Left ventricle myocardium inferior (tissue), 1 donor: ENCODE measurements at regions not wholly inside any gene's neighbourhood (a gene's known extent, or its start where the extent isn't known, plus 50 kb on each side); places are given as distances from the start of the nearest gene placed in this dataset. TPM values are rescaled to one million over a fixed set of nuclear protein-coding genes. Genes with fewer than 3 reads are reported as not detected.

Experiments
- DNase-seq: peaks from one replicate; pipeline ENCODE4 v3.0.0-alpha.2; 2020
- H3K27ac ChIP-seq: fragments of 200-600 bp; replicated peaks from 2 replicates; pipeline ENCODE4 v1.8.0; 2021
- H3K27me3 ChIP-seq: fragments of 200-600 bp; 2 replicates; pipeline ENCODE4 v1.8.0; 2021; ENCODE audit warnings: low read depth
- H3K36me3 ChIP-seq: fragments of 200-600 bp; 2 replicates; pipeline ENCODE4 v1.8.0; 2021
- H3K4me1 ChIP-seq: fragments of 200-600 bp; 2 replicates; pipeline ENCODE4 v1.8.0; 2021
- H3K4me3 ChIP-seq: fragments of 200-600 bp; 2 replicates; pipeline ENCODE4 v1.8.0; 2021; ENCODE audit warnings: mild to moderate bottlenecking, moderate library complexity
- H3K9me3 ChIP-seq: fragments of 200-600 bp; replicated peaks from 2 replicates; pipeline ENCODE4 v1.8.0; 2021
- intact Hi-C: fragments of 100-400 bp; cut with micrococcal nuclease; formaldehyde crosslinking; loops from one replicate; pipeline ENCODE4 v1.11.0; 2022
- microRNA-seq: library from miRNA; unstranded; fragments of <30 nt; microRNA quantifications from one replicate; pipeline ENCODE4 v1.2.0, GENCODE V29; 2020
- TF ChIP-seq, protein P1 (sequence below): fragments of 200-600 bp; IDR thresholded peaks from 2 replicates; pipeline ENCODE4 v1.8.0; 2021; ENCODE audit warnings: antibody characterized with exemption, mild to moderate bottlenecking, borderline replicate concordance
- donor health status: DM: no; HTN: yes; CAD: no; lungs with severe emphysema.

DNA sequence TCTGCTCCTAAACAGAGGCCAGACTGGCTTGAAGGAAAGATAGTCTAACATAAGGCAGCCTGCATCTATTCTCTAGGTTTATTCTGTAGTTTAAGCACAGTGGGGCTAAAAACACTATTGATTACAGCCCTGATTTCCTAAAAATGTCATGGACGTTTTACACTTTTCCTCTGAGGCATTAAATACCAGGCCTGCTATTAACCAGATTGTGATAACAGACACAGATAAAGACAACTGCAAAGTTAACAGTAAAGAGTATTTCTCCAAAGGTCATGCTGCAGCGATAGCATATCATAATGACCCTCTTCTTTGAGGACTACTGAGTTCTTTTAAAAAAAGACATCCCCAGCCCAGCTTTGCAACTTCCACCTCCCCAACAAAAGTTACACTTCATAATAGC, 59.6 kb upstream of the MON1B start:
- peaks cover 5% of the 10 kb centered on the region for H3K9me3 ChIP-seq
- TF ChIP-seq, protein P1, sequence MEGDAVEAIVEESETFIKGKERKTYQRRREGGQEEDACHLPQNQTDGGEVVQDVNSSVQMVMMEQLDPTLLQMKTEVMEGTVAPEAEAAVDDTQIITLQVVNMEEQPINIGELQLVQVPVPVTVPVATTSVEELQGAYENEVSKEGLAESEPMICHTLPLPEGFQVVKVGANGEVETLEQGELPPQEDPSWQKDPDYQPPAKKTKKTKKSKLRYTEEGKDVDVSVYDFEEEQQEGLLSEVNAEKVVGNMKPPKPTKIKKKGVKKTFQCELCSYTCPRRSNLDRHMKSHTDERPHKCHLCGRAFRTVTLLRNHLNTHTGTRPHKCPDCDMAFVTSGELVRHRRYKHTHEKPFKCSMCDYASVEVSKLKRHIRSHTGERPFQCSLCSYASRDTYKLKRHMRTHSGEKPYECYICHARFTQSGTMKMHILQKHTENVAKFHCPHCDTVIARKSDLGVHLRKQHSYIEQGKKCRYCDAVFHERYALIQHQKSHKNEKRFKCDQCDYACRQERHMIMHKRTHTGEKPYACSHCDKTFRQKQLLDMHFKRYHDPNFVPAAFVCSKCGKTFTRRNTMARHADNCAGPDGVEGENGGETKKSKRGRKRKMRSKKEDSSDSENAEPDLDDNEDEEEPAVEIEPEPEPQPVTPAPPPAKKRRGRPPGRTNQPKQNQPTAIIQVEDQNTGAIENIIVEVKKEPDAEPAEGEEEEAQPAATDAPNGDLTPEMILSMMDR = no peak
- H3K36me3 ChIP-seq = no peaks in the 10 kb centered on the region
- no peaks in the 10 kb centered on the region for H3K4me1 ChIP-seq
- no peak for DNase-seq
- no peak overlapping the region for H3K4me3 ChIP-seq
- intact Hi-C loops = no loop called here
- H3K27ac ChIP-seq = no peak overlapping the region
- H3K27me3 ChIP-seq = no peaks in the 10 kb centered on the region

DNA sequence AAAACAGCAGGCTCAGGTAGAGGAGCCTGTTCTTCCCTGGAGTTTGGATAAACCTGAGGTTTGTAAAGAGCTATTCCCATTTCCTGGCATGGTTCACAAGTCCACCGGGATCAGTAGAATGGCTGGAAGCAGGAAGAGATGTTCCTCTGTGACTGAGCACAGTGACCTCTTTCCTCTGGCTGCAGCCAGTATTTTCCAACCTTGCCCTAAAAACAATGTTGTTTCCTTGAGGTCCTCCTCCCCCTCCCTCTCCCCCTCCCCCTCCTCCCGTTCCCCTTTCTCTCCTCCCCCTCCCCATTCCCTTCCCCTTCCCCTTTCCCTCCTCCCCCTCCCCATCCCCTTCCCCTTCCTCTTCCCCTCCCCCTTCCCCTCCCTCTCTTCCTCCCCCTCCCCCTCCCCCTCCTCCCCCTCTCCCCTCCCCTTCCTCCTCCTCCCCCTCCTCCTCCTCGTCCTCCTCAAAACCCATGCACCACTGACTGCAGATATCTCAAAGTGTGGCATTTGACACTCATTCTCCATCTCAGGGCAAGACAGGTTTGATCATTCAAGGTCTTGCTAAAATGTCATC, 58.9 kb upstream of the MON1B start:
- DNase-seq = no peak
- Histone ChIP-seq H3K36me3 (no peaks in the 10 kb centered on the region), H3K9me3 (peaks cover 5% of the 10 kb centered on the region), H3K4me1 (no peaks in the 10 kb centered on the region), H3K4me3 (no peak overlapping the region), H3K27ac (no peak overlapping the region), H3K27me3 (no peaks in the 10 kb centered on the region)
- TF ChIP-seq, protein P1 = no peak
- intact Hi-C loops = no loop called here

DNA sequence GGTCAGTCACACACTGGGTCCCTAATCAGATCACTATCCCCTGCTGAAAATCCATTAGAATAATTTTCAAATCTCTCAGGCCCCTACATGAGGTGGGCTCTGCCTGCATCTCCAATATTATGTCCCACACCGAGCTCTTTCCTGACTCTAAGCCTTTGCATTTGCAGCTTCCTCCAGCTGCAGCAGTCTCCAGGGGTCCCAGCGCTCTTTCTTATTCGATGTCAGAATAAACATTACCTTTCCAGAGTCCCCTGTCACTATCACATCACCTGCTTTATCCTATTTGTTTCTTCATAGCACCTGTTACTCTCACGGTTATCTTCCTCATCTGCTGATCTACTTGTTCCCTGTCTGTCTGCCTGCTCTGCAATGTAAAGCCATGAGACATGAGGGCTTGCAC, 57.3 kb upstream of the MON1B start:
- no peaks in the 10 kb centered on the region for H3K36me3 ChIP-seq
- H3K4me3 ChIP-seq = no peak overlapping the region
- peaks cover 2% of the 10 kb centered on the region for H3K9me3 ChIP-seq
- no peaks in the 10 kb centered on the region for H3K27me3 ChIP-seq
- no peak for DNase-seq
- H3K4me1 ChIP-seq = no peaks in the 10 kb centered on the region
- intact Hi-C loops = no loop called here
- TF ChIP-seq, protein P1 = no peak
- H3K27ac ChIP-seq = no peak overlapping the region

DNA sequence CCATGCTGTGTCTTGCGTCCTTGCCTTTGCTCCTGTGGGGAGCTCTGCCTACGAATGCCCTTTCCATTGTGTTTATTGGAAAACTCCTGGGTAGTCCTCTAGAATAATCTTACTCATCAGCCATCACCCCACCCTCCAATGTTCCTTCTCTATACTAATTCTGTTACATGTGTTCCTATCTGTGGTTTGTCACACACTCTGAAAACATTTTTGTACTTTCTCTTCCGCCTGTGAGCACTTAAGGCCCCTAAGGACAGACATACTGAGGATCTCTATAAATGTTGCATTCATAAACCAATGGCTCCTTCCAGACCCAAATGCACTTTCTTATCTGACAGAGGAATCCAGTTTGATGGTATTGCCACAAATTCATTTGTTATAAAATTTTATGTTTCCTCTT, 53.9 kb upstream of the MON1B start:
- no peaks in the 10 kb centered on the region for H3K36me3 ChIP-seq
- intact Hi-C loops = no loop called here
- H3K27me3 ChIP-seq = no peaks in the 10 kb centered on the region
- no peaks in the 10 kb centered on the region for H3K4me1 ChIP-seq
- H3K9me3 ChIP-seq = no peaks in the 10 kb centered on the region
- TF ChIP-seq, protein P1 = no peak
- H3K27ac ChIP-seq = no peak overlapping the region
- DNase-seq = no peak
- no peak overlapping the region for H3K4me3 ChIP-seq

Small RNAs in the stretch of these regions (microRNA-seq; reads per million reads assigned to microRNA genes)
- not detected for gene MIR4719
